ENCODE measurements at regions not wholly inside any gene's neighbourhood (a gene's known extent, or its start where the extent isn't known, plus 50 kb on each side); places are given as distances from the start of the nearest gene placed in this dataset.

- no CpG with 5 or more reads among the region's 1 CpG for WGBS (ENCODE audit: insufficient coverage)
- peaks cover 0 to 5% (median 0%) of the 10 kb centered on the region in 3 donors for H3K27me3 Mint-ChIP-seq (ENCODE audit: low read depth in 3 of 3)
- H3K27ac ChIP-seq (ENCODE audit: low read depth in 1 of 2, low read length in 2 of 2): no peak overlapping the region
- no peaks in the 10 kb centered on the region for H3K27me3 ChIP-seq (ENCODE audit: control insufficient read depth in 2 of 2, insufficient read depth in 2 of 2, low read length in 2 of 2)
- H3K36me3 Mint-ChIP-seq: no peaks in the 10 kb centered on the region
- peaks cover 6 to 24% (median 13%) of the 10 kb centered on the region in 7 donors for H3K9me3 Mint-ChIP-seq
- H3K79me2 ChIP-seq (ENCODE audit: insufficient read depth, low read length): no peaks in the 10 kb centered on the region
- H3K4me3 ChIP-seq (replicated peaks in 1 of 3; ENCODE audit: low read depth in 2 of 3, low read length in 3 of 3): no peak overlapping the region
- no peak overlapping the region for H3K27ac Mint-ChIP-seq
- H3K4me3 Mint-ChIP-seq: no peak overlapping the region
- H3K36me3 ChIP-seq (replicated peaks in 1 of 2; ENCODE audit: control insufficient read depth in 1 of 2, insufficient read depth in 2 of 2, low read length in 2 of 2): no peaks in the 10 kb centered on the region
- H3K9me3 ChIP-seq (replicated peaks in 1 of 2; ENCODE audit: control insufficient read depth in 1 of 2, insufficient read depth in 1 of 2, low read length in 2 of 2): peaks cover 4 to 5% of the 10 kb centered on the region in 2 donors
- no peaks in the 10 kb centered on the region for H4K20me1 ChIP-seq (ENCODE audit: insufficient read depth, low read length)
- H3K4me2 ChIP-seq (replicated peaks; ENCODE audit: extremely low read depth, low read length, poor library complexity, severe bottlenecking): no peak overlapping the region
- no peaks in the 10 kb centered on the region for H3K4me1 Mint-ChIP-seq
- no peak overlapping the region for H2AFZ ChIP-seq (ENCODE audit: insufficient read depth, low read depth, low read length, poor library complexity, severe bottlenecking)
- no peak for TF ChIP-seq CTCF (IDR thresholded peaks at IDR 0.05)
- intact Hi-C loops (cut with micrococcal nuclease): no loop called here
- DNase-seq: no peak
- H3K9ac ChIP-seq (ENCODE audit: insufficient read depth, low read length, poor library complexity, severe bottlenecking): no peak overlapping the region
- no peaks in the 10 kb centered on the region for H3K4me1 ChIP-seq (ENCODE audit: control insufficient read depth in 1 of 2, insufficient read depth in 2 of 2, low read length in 2 of 2)
Observed at GRCh38 chr11:103648670-103649400, 387.6 kb upstream of the DDI1 start.

GRCh38 chr11:103649401-103649895 lies 387.0 kb upstream of the DDI1 start:
- H4K20me1 ChIP-seq (ENCODE audit: insufficient read depth, low read length): no peaks in the 10 kb centered on the region
- peaks cover 0 to 5% (median 0%) of the 10 kb centered on the region in 3 donors for H3K27me3 Mint-ChIP-seq (ENCODE audit: low read depth in 3 of 3)
- H3K4me3 Mint-ChIP-seq: no peak overlapping the region
- H3K27ac ChIP-seq (ENCODE audit: low read depth in 1 of 2, low read length in 2 of 2): no peak overlapping the region
- no peaks in the 10 kb centered on the region for H3K36me3 Mint-ChIP-seq
- H3K9me3 ChIP-seq (replicated peaks in 1 of 2; ENCODE audit: control insufficient read depth in 1 of 2, insufficient read depth in 1 of 2, low read length in 2 of 2): peaks cover 4 to 5% of the 10 kb centered on the region in 2 donors
- H3K36me3 ChIP-seq (replicated peaks in 1 of 2; ENCODE audit: control insufficient read depth in 1 of 2, insufficient read depth in 2 of 2, low read length in 2 of 2): no peaks in the 10 kb centered on the region
- WGBS (ENCODE audit: insufficient coverage): no CpG with 5 or more reads among the region's 3 CpGs
- intact Hi-C loops (cut with micrococcal nuclease): no loop called here
- H3K4me1 Mint-ChIP-seq: no peaks in the 10 kb centered on the region
- no peak overlapping the region for H3K4me3 ChIP-seq (replicated peaks in 1 of 3; ENCODE audit: low read depth in 2 of 3, low read length in 3 of 3)
- no peak for DNase-seq
- no peak overlapping the region for H2AFZ ChIP-seq (ENCODE audit: insufficient read depth, low read depth, low read length, poor library complexity, severe bottlenecking)
- no peaks in the 10 kb centered on the region for H3K27me3 ChIP-seq (ENCODE audit: control insufficient read depth in 2 of 2, insufficient read depth in 2 of 2, low read length in 2 of 2)
- no peak overlapping the region for H3K4me2 ChIP-seq (replicated peaks; ENCODE audit: extremely low read depth, low read length, poor library complexity, severe bottlenecking)
- H3K4me1 ChIP-seq (ENCODE audit: control insufficient read depth in 1 of 2, insufficient read depth in 2 of 2, low read length in 2 of 2): no peaks in the 10 kb centered on the region
- no peak overlapping the region for H3K9ac ChIP-seq (ENCODE audit: insufficient read depth, low read length, poor library complexity, severe bottlenecking)
- H3K79me2 ChIP-seq (ENCODE audit: insufficient read depth, low read length): no peaks in the 10 kb centered on the region
- no peak for TF ChIP-seq CTCF (IDR thresholded peaks at IDR 0.05)
- H3K9me3 Mint-ChIP-seq: peaks cover 6 to 22% (median 13%) of the 10 kb centered on the region in 7 donors
- H3K27ac Mint-ChIP-seq: no peak overlapping the region
